Activated CD8-positive, alpha-beta T cell treated with anti-CD3 and anti-CD28 coated beads for 36 hours (primary cell): ENCODE measurements at regions not wholly inside any gene's neighbourhood (a gene's known extent, or its start where the extent isn't known, plus 50 kb on each side); places are given as distances from the start of the nearest gene placed in this dataset.
"Not testable (repeated sequence)": the region's sequence is repeated elsewhere in the genome, so short reads cannot be mapped to it uniquely, and the experiment has no call there.

Experiments used
- ATAC-seq: fragments of 200-7000 bp; cut with Tn5 transposase; one replicate; pipeline ENCODE4 v1.10.0; 2021; ENCODE audit warnings: mild to moderate bottlenecking, moderate library complexity
- CTCF ChIA-PET: fragments of 350-600 bp; sonication (Branson Sonifier 250); formaldehyde crosslinking; loops from one replicate; lab custom pipeline; 2021; ENCODE audit warnings: antibody characterized with exemption; lab: Charles Lee
- POLR2A ChIA-PET: fragments of 350-600 bp; sonication (Branson Sonifier 250); formaldehyde crosslinking; loops from one replicate; lab custom pipeline; 2021; ENCODE audit warnings: antibody characterized with exemption; lab: Charles Lee
- DNase-seq: peaks from one replicate; pipeline ENCODE4 v3.0.0-alpha.2; 2020
- H3K27ac Mint-ChIP-seq: one replicate; pipeline ENCODE4 v1.8.0; 2021; ENCODE audit warnings: mild to moderate bottlenecking, mixed read lengths
- H3K27me3 Mint-ChIP-seq: one replicate; pipeline ENCODE4 v1.8.0; 2021; ENCODE audit warnings: mixed read lengths
- H3K36me3 Mint-ChIP-seq: one replicate; pipeline ENCODE4 v1.8.0; 2021; ENCODE audit warnings: low read depth, mixed read lengths
- H3K4me1 Mint-ChIP-seq: one replicate; pipeline ENCODE4 v1.8.0; 2021; ENCODE audit warnings: low read depth, mixed read lengths
- H3K4me3 Mint-ChIP-seq: one replicate; pipeline ENCODE4 v1.8.0; 2021; ENCODE audit warnings: mild to moderate bottlenecking, moderate library complexity, mixed read lengths
- H3K9me3 Mint-ChIP-seq: one replicate; pipeline ENCODE4 v1.8.0; 2021; ENCODE audit warnings: mixed read lengths
- CTCF ChIP-seq: fragments of 200-600 bp; IDR thresholded peaks from one replicate; pipeline ENCODE4 v1.8.0; 2022; ENCODE audit warnings: antibody characterized with exemption, mild to moderate bottlenecking
- intact Hi-C: fragments of 100-400 bp; cut with micrococcal nuclease; formaldehyde crosslinking; loops from one replicate; pipeline ENCODE4 v1.10.0; 2022

- no peaks in the 10 kb centered on the region for H3K27me3 Mint-ChIP-seq
- CTCF ChIA-PET = no interaction called here
- intact Hi-C loops = no loop called here
- TF ChIP-seq CTCF = no peak
- no peak overlapping the region for H3K27ac Mint-ChIP-seq
- H3K9me3 Mint-ChIP-seq = peaks cover 3% of the 10 kb centered on the region
- H3K4me1 Mint-ChIP-seq = no peaks in the 10 kb centered on the region
- H3K4me3 Mint-ChIP-seq = no peak overlapping the region
- no peak for ATAC-seq
- POLR2A ChIA-PET = no interaction called here
- no peak for DNase-seq
- H3K36me3 Mint-ChIP-seq = no peaks in the 10 kb centered on the region
These were observed 958.3 kb downstream of the GALC start for GRCh38 chr14:87034680-87035079.

GRCh38 chr14:87030197-87030596, 962.8 kb downstream of the GALC start:
- ChIA-PET CTCF (no interaction called here), POLR2A (no interaction called here)
- no peak for ATAC-seq
- no peaks in the 10 kb centered on the region for H3K27me3 Mint-ChIP-seq
- H3K4me3 Mint-ChIP-seq = no peak overlapping the region
- TF ChIP-seq CTCF = no peak
- peaks cover 2% of the 10 kb centered on the region for H3K9me3 Mint-ChIP-seq
- no peak overlapping the region for H3K27ac Mint-ChIP-seq
- intact Hi-C loops = no loop called here
- no peaks in the 10 kb centered on the region for H3K36me3 Mint-ChIP-seq
- no peak for DNase-seq
- no peaks in the 10 kb centered on the region for H3K4me1 Mint-ChIP-seq

- H3K4me1 Mint-ChIP-seq, H3K27me3 Mint-ChIP-seq, CTCF ChIA-PET, H3K36me3 Mint-ChIP-seq, H3K4me3 Mint-ChIP-seq, DNase-seq, POLR2A ChIA-PET, H3K9me3 Mint-ChIP-seq, ATAC-seq, intact Hi-C loops, H3K27ac Mint-ChIP-seq: not testable (repeated sequence)
These were observed 972.9 kb downstream of the GALC start for GRCh38 chr14:87020106-87020505.

GRCh38 chr14:87018294-87018693, 974.7 kb downstream of the GALC start:
- H3K4me3 Mint-ChIP-seq = no peak overlapping the region
- no peaks in the 10 kb centered on the region for H3K9me3 Mint-ChIP-seq
- ATAC-seq (no peak), DNase-seq (no peak)
- POLR2A ChIA-PET = no interaction called here
- no peaks in the 10 kb centered on the region for H3K4me1 Mint-ChIP-seq
- CTCF ChIA-PET = no interaction called here
- no peak overlapping the region for H3K27ac Mint-ChIP-seq
- no peak for TF ChIP-seq CTCF
- H3K27me3 Mint-ChIP-seq = no peaks in the 10 kb centered on the region
- H3K36me3 Mint-ChIP-seq = no peaks in the 10 kb centered on the region
- intact Hi-C loops = no loop called here

GRCh38 chr14:87017335-87017734, 975.6 kb downstream of the GALC start:
- no peak for ATAC-seq
- CTCF ChIA-PET = no interaction called here
- Mint-ChIP-seq H3K36me3 (no peaks in the 10 kb centered on the region), H3K4me3 (no peak overlapping the region), H3K4me1 (no peaks in the 10 kb centered on the region), H3K9me3 (no peaks in the 10 kb centered on the region), H3K27me3 (no peaks in the 10 kb centered on the region), H3K27ac (no peak overlapping the region)
- intact Hi-C loops = no loop called here
- TF ChIP-seq CTCF = no peak
- POLR2A ChIA-PET = no interaction called here
- DNase-seq = no peak

GRCh38 chr14:87014856-87015255, 978.1 kb downstream of the GALC start:
- ATAC-seq = no peak
- CTCF ChIA-PET = no interaction called here
- TF ChIP-seq CTCF = no peak

More at GRCh38 chr14:87014856-87015255, 978.1 kb downstream of the GALC start:
- H3K27ac Mint-ChIP-seq = no peak overlapping the region
- POLR2A ChIA-PET = no interaction called here
- intact Hi-C loops = no loop called here
- H3K4me1 Mint-ChIP-seq = no peaks in the 10 kb centered on the region
- no peak overlapping the region for H3K4me3 Mint-ChIP-seq
- H3K27me3 Mint-ChIP-seq = no peaks in the 10 kb centered on the region
- no peak for DNase-seq
- H3K9me3 Mint-ChIP-seq = no peaks in the 10 kb centered on the region
- H3K36me3 Mint-ChIP-seq = no peaks in the 10 kb centered on the region
